Pancreas (tissue), 10 donors: ENCODE measurements at regions not wholly inside any gene's neighbourhood (a gene's known extent, or its start where the extent isn't known, plus 50 kb on each side); places are given as distances from the start of the nearest gene placed in this dataset.

Source experiments
- ATAC-seq, 4 donors: fragments of 200-7000 bp; cut with Tn5 transposase; one replicate each; pipeline versions ENCODE4 v1.8.0 to v1.9.1; 2020; ENCODE audit warnings: mild to moderate bottlenecking in 4 of 4, moderate library complexity in 4 of 4
- DNase-seq, 6 donors: peaks; one replicate each; pipeline ENCODE4 v3.0.0-alpha.2; 2020
- FAIRE-seq: peaks from 2 replicates; lab custom pipeline; 2012; peaks lifted over from hg19 to GRCh38; lab: Jason Lieb, UNC
- H3K27ac ChIP-seq, 4 donors: fragments of 200-600 bp; sonication (generic); 1 replicate in 3 of 4; 2 replicates in 1 of 4; pipeline versions ENCODE4 v1.5.0 to v1.8.0; 2020
- H3K27me3 ChIP-seq, 4 donors: fragments of 200-600 bp; one replicate each; pipeline ENCODE4 v1.8.0; 2021
- H3K36me3 ChIP-seq, 3 donors: fragments of 200-600 bp; sonication (generic) in 1 of 3; one replicate each; pipeline versions ENCODE4 v1.5.0 to v1.8.0; 2020 to 2021
- H3K4me1 ChIP-seq, 3 donors: fragments of 200-600 bp; one replicate each; pipeline ENCODE4 v1.8.0; 2021
- H3K4me3 ChIP-seq, 4 donors: fragments of 200-600 bp; sonication (generic) in 2 of 4; one replicate each; pipeline versions ENCODE4 v1.5.0 to v1.8.0; 2020 to 2021
- H3K9me3 ChIP-seq, 4 donors: fragments of 200-600 bp; one replicate each; pipeline ENCODE4 v1.8.0; 2021
- CTCF ChIP-seq, 4 donors: fragments of 200-600 bp; sonication (generic) in 3 of 4; IDR thresholded peaks; one replicate each; pipeline versions ENCODE4 v1.5.0 to v1.8.0; 2021; ENCODE audit warnings: antibody characterized with exemption in 4 of 4
- WGBS, 2 donors: extraction: QIAGEN DNeasy Blood & Tissue Kit; methylation state at CpG; one replicate each; pipeline ENCODE4 v1.1.7; 2013; 5-methylcytosine and 5-hydroxymethylcytosine counted together
- intact Hi-C, 3 donors: fragments of 100-400 bp; cut with DNase I; formaldehyde crosslinking; loops; one replicate each; pipeline versions ENCODE4 v1.11.1 to v1.14.2; 2022
- donor health status: healthy with polysubstance abuse.
- donor health status: DM: no; HTN: no; CAD: no; lungs with moderate emphysema.
- donor health status: DM: no; HTN: no; CAD: no.
- donor health status: control.
- donor health status: control.
- donor health status: Bipolar disorder and iron deficiency.
- donor health status: DM: yes; HTN: yes; CAD: no.
- donor health status: DM: no; HTN: no; CAD: no.
- donor health status: DM: no; HTN: no; CAD: no.
- donor health status: DM: yes; HTN: yes; CAD: no.

GRCh38 chr15:95174301-95175259 lies 943.2 kb downstream of the MCTP2 start:
- 30 to 36% methylated on average over 9 of the region's 9 CpGs for WGBS, 2 donors
- no peak overlapping the region for H3K27ac ChIP-seq
- FAIRE-seq (no peak), DNase-seq (no peak), ATAC-seq (no peak)
- H3K4me3 ChIP-seq = no peak overlapping the region
- H3K27me3 ChIP-seq = peaks cover 0 to 2% (median 0%) of the 10 kb centered on the region in 4 donors
- H3K9me3 ChIP-seq = no peaks in the 10 kb centered on the region
- no peaks in the 10 kb centered on the region for H3K36me3 ChIP-seq
- intact Hi-C loops = no loop called here
- no peak for TF ChIP-seq CTCF (IDR thresholded peaks at IDR 0.05)
- H3K4me1 ChIP-seq = no peaks in the 10 kb centered on the region

GRCh38 chr15:95175914-95176658 lies 944.7 kb downstream of the MCTP2 start:
- ATAC-seq = no peak
- Histone ChIP-seq H3K27me3 (no peaks in the 10 kb centered on the region), H3K27ac (no peak overlapping the region), H3K4me3 (no peak overlapping the region), H3K4me1 (no peaks in the 10 kb centered on the region), H3K36me3 (no peaks in the 10 kb centered on the region), H3K9me3 (no peaks in the 10 kb centered on the region)
- FAIRE-seq = no peak
- WGBS, 2 donors = 62 to 74% methylated on average over 3 of the region's 3 CpGs
- TF ChIP-seq CTCF (IDR thresholded peaks at IDR 0.05) = no peak
- intact Hi-C loops = no loop called here
- no peak for DNase-seq

GRCh38 chr15:95176794-95177577 lies 945.6 kb downstream of the MCTP2 start:
- FAIRE-seq (no peak), DNase-seq (no peak), ATAC-seq (no peak)
- Histone ChIP-seq H3K27ac (no peak overlapping the region), H3K4me1 (no peaks in the 10 kb centered on the region), H3K36me3 (no peaks in the 10 kb centered on the region), H3K9me3 (no peaks in the 10 kb centered on the region), H3K27me3 (no peaks in the 10 kb centered on the region), H3K4me3 (no peak overlapping the region)
- 66 to 71% methylated on average over 6 of the region's 6 CpGs for WGBS, 2 donors
- intact Hi-C loops = no loop called here
- no peak for TF ChIP-seq CTCF (IDR thresholded peaks at IDR 0.05)

GRCh38 chr15:95180530-95180929 lies 949.2 kb downstream of the MCTP2 start:
- TF ChIP-seq CTCF (IDR thresholded peaks at IDR 0.05) = no peak
- Histone ChIP-seq H3K27ac (no peak overlapping the region), H3K9me3 (no peaks in the 10 kb centered on the region), H3K27me3 (no peaks in the 10 kb centered on the region), H3K4me1 (no peaks in the 10 kb centered on the region), H3K36me3 (no peaks in the 10 kb centered on the region), H3K4me3 (no peak overlapping the region)
- FAIRE-seq = peak; percentile 47
- no peak for ATAC-seq
- DNase-seq = no peak
- intact Hi-C loops = no loop called here
